ENCODE measurements at regions not wholly inside any gene's neighbourhood (a gene's known extent, or its start where the extent isn't known, plus 50 kb on each side); places are given as distances from the start of the nearest gene placed in this dataset.

GRCh38 chr6:49050584-49050983 lies 412.5 kb downstream of the MMUT start:
- DNase-seq (ENCODE audit: low read depth, low spot score), result no peak
- no peak overlapping the region for H3K4me3 ChIP-seq (ENCODE audit: low read depth, low read length)
- ChIA-PET CTCF (no interaction called here), POLR2A (no interaction called here)
- H3K9me3 ChIP-seq (ENCODE audit: control insufficient read depth, insufficient read depth, low read length), result no peaks in the 10 kb centered on the region
- H3K27ac ChIP-seq (ENCODE audit: low read depth, low read length), result no peak overlapping the region
- TF ChIP-seq, protein P1, sequence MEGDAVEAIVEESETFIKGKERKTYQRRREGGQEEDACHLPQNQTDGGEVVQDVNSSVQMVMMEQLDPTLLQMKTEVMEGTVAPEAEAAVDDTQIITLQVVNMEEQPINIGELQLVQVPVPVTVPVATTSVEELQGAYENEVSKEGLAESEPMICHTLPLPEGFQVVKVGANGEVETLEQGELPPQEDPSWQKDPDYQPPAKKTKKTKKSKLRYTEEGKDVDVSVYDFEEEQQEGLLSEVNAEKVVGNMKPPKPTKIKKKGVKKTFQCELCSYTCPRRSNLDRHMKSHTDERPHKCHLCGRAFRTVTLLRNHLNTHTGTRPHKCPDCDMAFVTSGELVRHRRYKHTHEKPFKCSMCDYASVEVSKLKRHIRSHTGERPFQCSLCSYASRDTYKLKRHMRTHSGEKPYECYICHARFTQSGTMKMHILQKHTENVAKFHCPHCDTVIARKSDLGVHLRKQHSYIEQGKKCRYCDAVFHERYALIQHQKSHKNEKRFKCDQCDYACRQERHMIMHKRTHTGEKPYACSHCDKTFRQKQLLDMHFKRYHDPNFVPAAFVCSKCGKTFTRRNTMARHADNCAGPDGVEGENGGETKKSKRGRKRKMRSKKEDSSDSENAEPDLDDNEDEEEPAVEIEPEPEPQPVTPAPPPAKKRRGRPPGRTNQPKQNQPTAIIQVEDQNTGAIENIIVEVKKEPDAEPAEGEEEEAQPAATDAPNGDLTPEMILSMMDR (IDR thresholded peaks at IDR 0.05; ENCODE audit: low read depth, low read length), result no peak
- no peaks in the 10 kb centered on the region for H3K27me3 ChIP-seq (ENCODE audit: control insufficient read depth, insufficient read depth, low read length)

DNA sequence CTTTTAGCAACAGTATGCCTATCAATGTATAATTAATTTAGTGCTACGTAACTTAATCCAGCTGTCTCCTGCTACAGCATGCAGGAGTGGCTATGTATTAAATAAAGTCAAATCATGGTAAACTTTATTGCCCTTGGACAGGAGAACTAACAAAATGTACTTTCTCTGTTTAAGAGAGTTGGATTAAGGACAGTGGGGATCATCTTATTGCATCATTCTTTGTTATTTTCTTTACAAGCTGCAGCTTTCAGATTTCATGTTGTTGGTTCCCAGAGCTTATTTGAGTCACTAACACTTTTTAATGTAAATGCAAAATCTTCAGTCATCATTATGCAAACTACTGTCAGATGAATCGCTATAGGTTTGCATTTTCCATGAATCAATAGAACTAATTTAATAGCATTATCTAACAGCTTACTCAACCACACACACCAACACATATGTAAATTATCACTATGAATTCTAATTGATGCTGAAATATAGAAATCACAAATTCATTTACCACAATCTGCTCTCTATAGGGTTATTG lies 424.7 kb downstream of the MMUT start:
- Histone ChIP-seq H3K27me3 (ENCODE audit: control insufficient read depth, insufficient read depth, low read length) (no peaks in the 10 kb centered on the region), H3K4me3 (ENCODE audit: low read depth, low read length) (no peak overlapping the region), H3K9me3 (ENCODE audit: control insufficient read depth, insufficient read depth, low read length) (no peaks in the 10 kb centered on the region), H3K27ac (ENCODE audit: low read depth, low read length) (no peak overlapping the region)
- TF ChIP-seq, protein P1 (IDR thresholded peaks at IDR 0.05; ENCODE audit: low read depth, low read length), result no peak
- CTCF ChIA-PET, result no interaction called here
- DNase-seq (ENCODE audit: low read depth, low spot score), result no peak
- POLR2A ChIA-PET, result no interaction called here

- no peaks in the 10 kb centered on the region for H3K27me3 ChIP-seq (ENCODE audit: control insufficient read depth, insufficient read depth, low read length)
- no peak overlapping the region for H3K27ac ChIP-seq (ENCODE audit: low read depth, low read length)
- POLR2A ChIA-PET, result no interaction called here
- TF ChIP-seq, protein P1 (IDR thresholded peaks at IDR 0.05; ENCODE audit: low read depth, low read length), result no peak
- CTCF ChIA-PET, result interaction anchor here (0.6 to 0.9 kb wide), 2 partner anchors 11 to 674 kb away, joined by 3 read pairs; no protein-coding TSS in a partner anchor
- H3K9me3 ChIP-seq (ENCODE audit: control insufficient read depth, insufficient read depth, low read length), result no peaks in the 10 kb centered on the region; the same call in 1 of the 2 replicates
- H3K4me3 ChIP-seq (ENCODE audit: low read depth, low read length), result no peak overlapping the region
- DNase-seq (ENCODE audit: low read depth, low spot score), result no peak
Observed at GRCh38 chr6:49030251-49031020, 432.6 kb downstream of the MMUT start.

- DNase-seq (ENCODE audit: low read depth, low spot score), result no peak
- H3K4me3 ChIP-seq (ENCODE audit: low read depth, low read length), result no peak overlapping the region
- H3K27ac ChIP-seq (ENCODE audit: low read depth, low read length), result no peak overlapping the region
- ChIA-PET POLR2A (no interaction called here), CTCF (no interaction called here)
- TF ChIP-seq, protein P1 (IDR thresholded peaks at IDR 0.05; ENCODE audit: low read depth, low read length), result no peak
- no peaks in the 10 kb centered on the region; the same call in 1 of the 2 replicates for H3K9me3 ChIP-seq (ENCODE audit: control insufficient read depth, insufficient read depth, low read length)
- no peaks in the 10 kb centered on the region for H3K27me3 ChIP-seq (ENCODE audit: control insufficient read depth, insufficient read depth, low read length)
Observed at GRCh38 chr6:49027644-49028043, 435.4 kb downstream of the MMUT start.
